PC-9 (cell line): ENCODE measurements at regions not wholly inside any gene's neighbourhood (a gene's known extent, or its start where the extent isn't known, plus 50 kb on each side); places are given as distances from the start of the nearest gene placed in this dataset.

Experiments
- BruUV-seq: library from RNA; stranded (reverse); fragments of 400-500 nt; replicated peaks from 2 replicates; lab custom pipeline; 2021; lab: Mats Ljungman, UMichigan
- CTCF ChIA-PET: fragments of 300-600 bp; sonication (Branson Sonifier 250); formaldehyde crosslinking; loops from one replicate; lab custom pipeline; 2022; ENCODE audit warnings: antibody characterized with exemption; lab: Charles Lee
- POLR2A ChIA-PET: fragments of 300-600 bp; sonication (Branson Sonifier 250); formaldehyde crosslinking; loops from one replicate; lab custom pipeline; 2022; ENCODE audit warnings: antibody characterized with exemption; ENCODE audit not compliant: unreplicated experiment; lab: Charles Lee
- DNase-seq, 2 experiments: peaks; one replicate each; pipeline versions ENCODE4 v3.0.0 to v3.0.0-alpha.2; 2015 to 2022; ENCODE audit warnings: mixed read lengths in 1 of 2
- H2AFZ ChIP-seq: fragments of 200-600 bp; sonication (generic); 2 replicates; pipeline ENCODE4 v1.8.1; 2017; ENCODE audit warnings: antibody characterized with exemption
- H3F3A ChIP-seq: fragments of 200-600 bp; sonication (generic); 2 replicates; pipeline ENCODE4 v1.8.1; 2017; ENCODE audit warnings: antibody characterized with exemption, mild to moderate bottlenecking, low read depth; ENCODE audit not compliant: insufficient read depth
- H3K27ac ChIP-seq: fragments of 200-600 bp; sonication (generic); 2 replicates; pipeline ENCODE4 v1.6.1; 2016; ENCODE audit warnings: mixed run types
- H3K27me3 ChIP-seq: fragments of 200-600 bp; sonication (generic); 2 replicates; pipeline ENCODE4 v1.6.1; 2016; ENCODE audit warnings: low read depth, mixed run types; ENCODE audit not compliant: insufficient read depth
- H3K36me3 ChIP-seq: fragments of 200-600 bp; sonication (generic); 2 replicates; pipeline ENCODE4 v1.6.1; 2016; ENCODE audit warnings: low read depth, mixed run types
- H3K4me1 ChIP-seq: fragments of 200-600 bp; sonication (generic); replicated peaks from 2 replicates; pipeline ENCODE4 v1.6.1; 2016; ENCODE audit warnings: mixed run types; ENCODE audit not compliant: insufficient read depth
- H3K4me2 ChIP-seq: fragments of 200-600 bp; sonication (generic); 2 replicates; pipeline ENCODE4 v1.6.1; 2017; ENCODE audit warnings: mixed run types
- H3K4me3 ChIP-seq: fragments of 200-600 bp; sonication (generic); 2 replicates; pipeline ENCODE4 v1.6.1; 2016; ENCODE audit warnings: mixed run types
- H3K79me2 ChIP-seq: fragments of 200-600 bp; sonication (generic); 2 replicates; pipeline ENCODE4 v1.6.1; 2017; ENCODE audit warnings: low read depth, mixed run types
- H3K9me2 ChIP-seq: fragments of 200-600 bp; sonication (generic); 2 replicates; pipeline ENCODE4 v1.8.1; 2017; ENCODE audit warnings: mild to moderate bottlenecking; ENCODE audit not compliant: insufficient read depth
- H3K9me3 ChIP-seq: fragments of 200-600 bp; sonication (generic); 2 replicates; pipeline ENCODE4 v1.8.1; 2016; ENCODE audit warnings: low read depth; ENCODE audit not compliant: insufficient read depth
- H4K20me1 ChIP-seq: fragments of 200-600 bp; sonication (generic); 2 replicates; pipeline ENCODE4 v1.8.1; 2017; ENCODE audit not compliant: insufficient read depth
- EZH2 ChIP-seq: fragments of 200-600 bp; sonication (generic); IDR thresholded peaks from 2 replicates; pipeline ENCODE4 v1.8.0; 2017; ENCODE audit warnings: antibody characterized with exemption, low read depth
- intact Hi-C: fragments of 100-400 bp; cut with micrococcal nuclease; formaldehyde crosslinking; loops from one replicate; pipeline ENCODE4 v1.10.0; 2022; ENCODE audit not compliant: unreplicated experiment
- TF ChIP-seq, protein P1 (sequence below): fragments of 200-600 bp; sonication (generic); conservative IDR thresholded peaks from 2 replicates; pipeline ENCODE4 v1.6.1; 2017; ENCODE audit warnings: mixed run types, antibody characterized with exemption, mild to moderate bottlenecking, moderate library complexity

DNA sequence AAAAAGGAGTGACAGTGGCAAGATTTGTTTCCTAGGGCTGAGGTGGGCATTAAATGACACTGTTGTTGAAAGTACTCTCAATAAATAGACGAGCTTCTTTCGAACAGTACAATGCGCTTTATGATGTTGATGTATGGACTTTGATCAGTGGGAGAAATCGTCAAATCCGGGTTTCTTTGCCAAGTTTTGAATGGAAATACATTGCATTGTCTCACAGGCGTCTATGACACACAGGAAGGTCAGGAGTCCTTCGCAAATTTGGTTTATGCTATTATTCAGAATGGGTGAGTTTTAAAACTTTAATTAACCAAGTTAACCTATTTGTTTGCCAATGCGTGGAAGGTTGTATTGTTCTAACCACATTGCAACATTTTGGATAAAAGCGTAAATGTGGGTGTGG lies 547.3 kb upstream of the SLC35B3 start:
- no peak for DNase-seq
- TF ChIP-seq, protein P1, sequence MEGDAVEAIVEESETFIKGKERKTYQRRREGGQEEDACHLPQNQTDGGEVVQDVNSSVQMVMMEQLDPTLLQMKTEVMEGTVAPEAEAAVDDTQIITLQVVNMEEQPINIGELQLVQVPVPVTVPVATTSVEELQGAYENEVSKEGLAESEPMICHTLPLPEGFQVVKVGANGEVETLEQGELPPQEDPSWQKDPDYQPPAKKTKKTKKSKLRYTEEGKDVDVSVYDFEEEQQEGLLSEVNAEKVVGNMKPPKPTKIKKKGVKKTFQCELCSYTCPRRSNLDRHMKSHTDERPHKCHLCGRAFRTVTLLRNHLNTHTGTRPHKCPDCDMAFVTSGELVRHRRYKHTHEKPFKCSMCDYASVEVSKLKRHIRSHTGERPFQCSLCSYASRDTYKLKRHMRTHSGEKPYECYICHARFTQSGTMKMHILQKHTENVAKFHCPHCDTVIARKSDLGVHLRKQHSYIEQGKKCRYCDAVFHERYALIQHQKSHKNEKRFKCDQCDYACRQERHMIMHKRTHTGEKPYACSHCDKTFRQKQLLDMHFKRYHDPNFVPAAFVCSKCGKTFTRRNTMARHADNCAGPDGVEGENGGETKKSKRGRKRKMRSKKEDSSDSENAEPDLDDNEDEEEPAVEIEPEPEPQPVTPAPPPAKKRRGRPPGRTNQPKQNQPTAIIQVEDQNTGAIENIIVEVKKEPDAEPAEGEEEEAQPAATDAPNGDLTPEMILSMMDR = no peak
- no peak for TF ChIP-seq EZH2
- H2AFZ ChIP-seq = no peak overlapping the region
- ChIA-PET CTCF (interaction anchor here (0.6 to 1.9 kb wide), 4 partner anchors 1432 to 1452 kb away, joined by 4 to 6 read pairs (median 4); partner anchors contain the start of gene TFAP2A), POLR2A (no interaction called here)
- intact Hi-C loops = loop anchor here (1.0 to 5.0 kb wide), 8 partner anchors 268 to 1447 kb away; no protein-coding TSS in a partner anchor
- no peak overlapping the region for H3K4me3 ChIP-seq
- H3K36me3 ChIP-seq = no peaks in the 10 kb centered on the region
- H3K9me2 ChIP-seq = no peaks in the 10 kb centered on the region
- no peaks in the 10 kb centered on the region for H3K27me3 ChIP-seq
- H3K4me2 ChIP-seq = peak overlapping the region; percentile 11; the same call in 1 of the 2 replicates
- no peaks in the 10 kb centered on the region for H3K4me1 ChIP-seq
- H3K79me2 ChIP-seq = no peaks in the 10 kb centered on the region
- H3K9me3 ChIP-seq = no peaks in the 10 kb centered on the region
- no TSS peak for BruUV-seq
- no peak overlapping the region for H3K27ac ChIP-seq
- H3F3A ChIP-seq = no peaks in the 10 kb centered on the region
- H4K20me1 ChIP-seq = no peaks in the 10 kb centered on the region

DNA sequence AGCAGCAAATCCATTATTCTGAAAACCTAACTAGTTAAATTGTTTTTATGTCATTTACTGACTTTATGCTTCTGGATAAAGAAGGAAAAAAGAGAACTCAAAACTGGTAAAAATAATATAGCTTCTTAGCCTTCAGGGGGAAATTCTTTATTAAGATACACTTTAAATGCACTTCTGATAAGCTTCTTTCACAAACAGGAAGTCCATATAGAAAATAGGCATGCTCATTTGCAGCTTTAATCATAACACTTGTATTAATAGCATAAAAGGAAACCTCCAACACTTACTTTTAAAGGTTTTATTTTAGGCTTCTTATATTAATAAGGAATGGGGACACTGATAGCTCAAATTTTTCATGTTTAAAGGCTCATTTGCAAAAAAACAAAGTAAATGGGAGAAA lies 538.0 kb upstream of the SLC35B3 start:
- CTCF ChIA-PET = no interaction called here
- POLR2A ChIA-PET = no interaction called here
- no TSS peak for BruUV-seq

GRCh38 chr6:8969747-8970146 lies 534.4 kb upstream of the SLC35B3 start:
- Histone ChIP-seq H3K27me3 (no peaks in the 10 kb centered on the region), H4K20me1 (no peaks in the 10 kb centered on the region), H3K79me2 (no peaks in the 10 kb centered on the region), H3K4me3 (no peak overlapping the region), H3K4me2 (no peak overlapping the region), H3K4me1 (no peaks in the 10 kb centered on the region), H3K36me3 (no peaks in the 10 kb centered on the region), H3F3A (no peaks in the 10 kb centered on the region), H3K27ac (no peak overlapping the region), H2AFZ (no peak overlapping the region), H3K9me3 (no peaks in the 10 kb centered on the region), H3K9me2 (no peaks in the 10 kb centered on the region)
- no peak for TF ChIP-seq EZH2
- TF ChIP-seq, protein P1 = no peak
- BruUV-seq = no TSS peak
- no peak for DNase-seq
- CTCF ChIA-PET = no interaction called here
- intact Hi-C loops = no loop called here
- POLR2A ChIA-PET = no interaction called here

More for the DNA sequence above, 538.0 kb upstream of the SLC35B3 start:
- intact Hi-C loops = no loop called here
- Histone ChIP-seq H4K20me1 (no peaks in the 10 kb centered on the region), H3F3A (no peaks in the 10 kb centered on the region), H3K27me3 (no peaks in the 10 kb centered on the region), H3K4me1 (no peaks in the 10 kb centered on the region), H2AFZ (no peak overlapping the region), H3K9me2 (no peaks in the 10 kb centered on the region), H3K36me3 (no peaks in the 10 kb centered on the region), H3K27ac (no peak overlapping the region), H3K4me3 (no peak overlapping the region), H3K4me2 (no peak overlapping the region), H3K9me3 (no peaks in the 10 kb centered on the region), H3K79me2 (no peaks in the 10 kb centered on the region)
- no peak for DNase-seq
- TF ChIP-seq EZH2 = no peak
- TF ChIP-seq, protein P1 = no peak
